Ascending aorta (tissue), 2 donors: ENCODE measurements at regions not wholly inside any gene's neighbourhood (a gene's known extent, or its start where the extent isn't known, plus 50 kb on each side); places are given as distances from the start of the nearest gene placed in this dataset.

Source experiments
- DNase-seq, 2 donors: peaks; one replicate each; pipeline ENCODE4 v3.0.0-alpha.2; 2019; ENCODE audit warnings: low spot score in 2 of 2
- H3K27ac ChIP-seq, 2 donors: fragments of 200-600 bp; sonication (generic); one replicate each; pipeline ENCODE4 v1.5.1; 2016 to 2017; ENCODE audit warnings: mild to moderate bottlenecking in 1 of 2
- H3K27me3 ChIP-seq: fragments of 200-600 bp; sonication (generic); one replicate; pipeline ENCODE4 v1.5.1; 2017
- H3K36me3 ChIP-seq, 2 donors: fragments of 200-600 bp; sonication (generic); one replicate each; pipeline ENCODE4 v1.5.1; 2016
- H3K4me1 ChIP-seq, 2 donors: fragments of 200-600 bp; sonication (generic); one replicate each; pipeline ENCODE4 v1.5.1; 2016 to 2017; ENCODE audit warnings: mild to moderate bottlenecking in 1 of 2
- H3K4me3 ChIP-seq, 2 donors: fragments of 200-600 bp; sonication (generic); one replicate each; pipeline ENCODE4 v1.5.1; 2016 to 2017; ENCODE audit warnings: mild to moderate bottlenecking in 1 of 2
- H3K9me3 ChIP-seq, 2 donors: fragments of 200-600 bp; sonication (generic); one replicate each; pipeline ENCODE4 v1.5.1; 2016
- CTCF ChIP-seq, 3 experiments: fragments of 200-600 bp in 2 of 3; fragments of 450-650 bp in 1 of 3; sonication (generic) in 2 of 3; IDR thresholded peaks; one replicate each; pipeline ENCODE4 v1.5.1; 2016 to 2019; ENCODE audit warnings: antibody characterized with exemption in 3 of 3, mild to moderate bottlenecking in 1 of 3, moderate library complexity in 1 of 3
- intact Hi-C: fragments of 100-400 bp; cut with DNase I; formaldehyde crosslinking; loops from one replicate; pipeline ENCODE4 v1.15.1; 2023

- peaks cover 4 to 5% of the 10 kb centered on the region in 2 donors for H3K4me1 ChIP-seq
Measured at GRCh38 chr6:6722195-6722594, 133.7 kb downstream of the LY86 start.

GRCh38 chr6:6723361-6723760, 134.8 kb downstream of the LY86 start:
- H3K4me1 ChIP-seq, result peaks cover 4 to 5% of the 10 kb centered on the region in 2 donors

More at GRCh38 chr6:6722195-6722594, 133.7 kb downstream of the LY86 start:
- TF ChIP-seq CTCF (IDR thresholded peaks at IDR 0.05), result no peak
- no peak for DNase-seq
- Histone ChIP-seq H3K27me3 (no peaks in the 10 kb centered on the region), H3K4me3 (no peak overlapping the region), H3K27ac (no peak overlapping the region), H3K36me3 (no peaks in the 10 kb centered on the region), H3K9me3 (no peaks in the 10 kb centered on the region)
- intact Hi-C loops, result no loop called here

GRCh38 chr6:6723921-6724538, 135.5 kb downstream of the LY86 start:
- intact Hi-C loops, result loop anchor here (2.0 kb wide), 1 partner anchor 519 kb away; no protein-coding TSS in a partner anchor
- no peak for DNase-seq
- Histone ChIP-seq H3K4me3 (peak overlapping the region in 1 of 2 donors; percentile 66), H3K27me3 (no peaks in the 10 kb centered on the region), H3K36me3 (no peaks in the 10 kb centered on the region), H3K4me1 (peaks cover 4 to 5% of the 10 kb centered on the region in 2 donors), H3K9me3 (no peaks in the 10 kb centered on the region), H3K27ac (peak overlapping the region; percentile 65 to 68)
- no peak for TF ChIP-seq CTCF (IDR thresholded peaks at IDR 0.05)

More at GRCh38 chr6:6723361-6723760, 134.8 kb downstream of the LY86 start:
- intact Hi-C loops, result no loop called here
- no peak for DNase-seq
- Histone ChIP-seq H3K27ac (peak overlapping the region; percentile 65 to 68), H3K4me3 (no peak overlapping the region), H3K27me3 (no peaks in the 10 kb centered on the region), H3K36me3 (no peaks in the 10 kb centered on the region), H3K9me3 (no peaks in the 10 kb centered on the region)
- no peak for TF ChIP-seq CTCF (IDR thresholded peaks at IDR 0.05)

GRCh38 chr6:6724539-6725467, 136.3 kb downstream of the LY86 start:
- Histone ChIP-seq H3K27me3 (no peaks in the 10 kb centered on the region), H3K36me3 (no peaks in the 10 kb centered on the region), H3K27ac (peak overlapping the region; percentile 65 to 68), H3K4me3 (peak overlapping the region; percentile 43 to 66), H3K4me1 (peaks cover 4 to 5% of the 10 kb centered on the region in 2 donors), H3K9me3 (no peaks in the 10 kb centered on the region)
- intact Hi-C loops, result loop anchor here (2.0 kb wide), 1 partner anchor 518 kb away; no protein-coding TSS in a partner anchor
- TF ChIP-seq CTCF (IDR thresholded peaks at IDR 0.05), result peak; percentile 9 to 61 (median 52)
- no peak for DNase-seq

- H3K27ac ChIP-seq, result peak overlapping the region; percentile 65 to 68
- H3K4me1 ChIP-seq, result peaks cover 4 to 5% of the 10 kb centered on the region in 2 donors
- no peaks in the 10 kb centered on the region for H3K27me3 ChIP-seq
- DNase-seq, result no peak
- H3K4me3 ChIP-seq, result peak overlapping the region in 1 of 2 donors; percentile 66
- no peak for TF ChIP-seq CTCF (IDR thresholded peaks at IDR 0.05)
- H3K9me3 ChIP-seq, result no peaks in the 10 kb centered on the region
- H3K36me3 ChIP-seq, result no peaks in the 10 kb centered on the region
- intact Hi-C loops, result loop anchor here (2.0 kb wide), 1 partner anchor 517 kb away; no protein-coding TSS in a partner anchor
Measured at GRCh38 chr6:6725468-6726209, 137.1 kb downstream of the LY86 start.
